NCI-H1105 treated with DMSO at 0.1 percent for 48 hours (cell line): ENCODE measurements at regions not wholly inside any gene's neighbourhood (a gene's known extent, or its start where the extent isn't known, plus 50 kb on each side); places are given as distances from the start of the nearest gene placed in this dataset.
"Not testable (repeated sequence)": the region's sequence is repeated elsewhere in the genome, so short reads cannot be mapped to it uniquely, and the experiment has no call there.

ENCODE experiments used
- DNase-seq: peaks from one replicate; lab custom pipeline; 2025; lab: John Stamatoyannopoulos, UW

DNA sequence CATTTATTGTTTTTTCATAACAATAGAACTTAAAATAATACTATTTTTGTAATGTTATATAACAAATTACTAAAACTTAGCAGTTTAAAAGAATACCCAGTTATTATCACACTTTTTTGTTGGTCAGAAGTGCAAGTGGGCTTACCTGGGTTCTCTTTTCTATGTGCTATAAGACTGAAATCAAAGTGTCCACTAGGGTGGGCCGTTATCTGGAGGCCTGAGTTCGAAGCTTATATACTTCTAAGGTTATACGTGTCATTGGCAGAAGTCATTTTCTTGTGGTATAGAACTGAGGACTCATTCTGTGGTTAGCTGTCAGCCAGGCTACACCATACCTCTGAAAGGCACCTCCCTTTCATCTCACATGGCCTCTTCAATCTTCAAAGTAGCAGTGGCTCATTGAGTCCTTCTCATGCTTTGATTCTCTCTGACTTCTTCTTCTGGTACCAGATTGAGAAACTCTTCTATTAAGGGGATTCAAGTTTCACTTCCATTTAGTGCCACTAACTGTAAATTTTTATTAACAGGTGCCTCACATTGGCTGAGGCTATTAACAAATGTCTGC is 414.3 kb downstream of the AMY1C start:
- no peak for DNase-seq

DNA sequence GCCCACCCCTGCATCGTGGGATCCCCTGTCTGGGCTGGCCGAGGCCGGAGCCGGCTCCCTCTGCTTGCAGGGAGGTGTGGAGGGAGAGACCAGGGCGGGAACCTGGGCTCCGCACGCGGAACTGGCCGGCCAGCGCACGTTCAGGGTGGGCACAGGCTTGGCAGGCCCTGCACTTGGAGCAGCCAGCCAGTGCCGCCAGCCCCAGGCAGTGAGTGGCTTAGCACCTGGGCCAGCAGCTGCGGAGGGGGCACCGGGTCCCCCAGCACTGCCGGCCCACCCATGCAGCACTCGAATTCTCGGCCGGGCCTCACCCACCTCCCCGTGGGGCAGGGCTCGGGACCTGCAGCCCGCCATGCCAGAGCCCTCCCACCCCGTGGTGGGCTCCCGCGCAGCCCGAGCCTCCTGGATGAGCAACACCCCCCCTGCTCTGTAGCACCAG is 422.6 kb downstream of the AMY1C start:
- no peak for DNase-seq

DNA sequence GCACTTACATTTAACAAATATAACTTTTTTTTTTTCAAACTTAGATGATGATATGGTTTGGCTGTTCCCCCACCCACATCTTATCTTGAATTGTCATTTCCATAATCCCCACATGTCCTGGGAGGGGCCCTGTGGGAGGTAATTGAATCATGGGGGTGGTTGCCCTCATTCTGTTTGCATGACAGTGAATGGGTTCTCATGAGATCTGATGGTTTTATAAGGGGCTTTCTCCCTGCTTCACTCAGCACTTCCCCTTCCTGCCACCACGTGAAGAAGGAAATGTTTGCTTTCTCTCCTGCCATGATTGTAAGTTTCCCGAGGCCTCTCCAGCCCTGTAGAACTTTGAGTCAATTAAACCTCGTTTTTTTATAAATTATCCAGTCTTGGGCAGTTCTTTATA is 432.6 kb downstream of the AMY1C start:
- no peak for DNase-seq

DNA sequence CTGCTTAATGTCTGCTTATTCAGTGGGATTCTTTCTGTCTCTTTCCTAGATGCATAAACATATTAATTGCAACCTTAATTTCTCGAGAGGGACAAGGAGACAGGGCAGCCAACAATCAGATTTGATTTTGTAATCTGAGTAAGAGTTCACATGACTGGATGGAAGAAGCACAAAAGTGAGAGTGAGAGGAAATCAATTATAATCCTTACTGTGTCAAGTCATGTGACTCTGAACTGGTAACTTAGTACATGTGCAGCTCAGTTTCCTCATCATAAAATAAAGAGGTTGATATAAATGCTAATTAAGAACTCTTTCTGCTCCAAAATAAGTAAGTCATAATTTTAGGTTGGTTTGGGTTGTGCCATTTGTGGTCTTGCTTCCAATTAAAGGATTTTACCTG is 439.5 kb downstream of the AMY1C start:
- no peak for DNase-seq

DNA sequence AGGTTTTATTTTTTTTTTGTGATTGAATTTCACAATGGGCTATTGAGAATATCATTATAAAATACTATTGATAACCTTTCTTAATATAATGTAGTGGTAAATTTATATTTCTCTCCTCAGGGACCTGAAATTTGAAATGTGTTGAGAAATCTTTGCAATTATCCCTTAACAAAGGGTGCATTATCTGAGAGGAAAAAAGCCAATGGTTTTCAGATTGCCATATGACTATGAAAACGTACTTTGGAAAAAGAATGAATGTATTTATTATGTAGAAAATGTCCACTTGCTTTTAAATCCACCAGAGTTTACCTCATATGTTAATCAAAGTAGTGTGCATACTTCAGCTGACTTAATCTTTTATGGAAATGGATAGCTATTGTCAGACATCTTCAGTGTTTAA is 441.1 kb downstream of the AMY1C start:
- no peak for DNase-seq

DNA sequence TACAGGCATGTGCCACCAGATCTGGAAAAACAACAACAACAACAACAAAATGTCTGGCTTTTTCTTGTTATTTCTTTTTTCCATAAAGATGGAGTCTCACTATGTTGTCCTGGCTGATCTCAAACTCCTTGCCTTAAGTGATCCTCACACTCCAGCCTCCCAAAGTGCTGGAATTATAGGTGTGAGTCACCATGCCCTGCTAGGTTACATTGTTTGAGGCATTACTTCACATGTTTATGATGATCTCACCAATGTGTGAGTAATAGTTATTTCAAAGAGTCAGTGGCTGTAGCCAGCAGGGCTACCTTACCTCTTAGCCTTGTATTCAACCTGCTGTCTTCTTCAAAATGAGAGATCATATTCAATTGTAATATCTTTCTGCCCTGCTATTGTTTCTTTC is 445.7 kb downstream of the AMY1C start:
- DNase-seq = no peak

DNA sequence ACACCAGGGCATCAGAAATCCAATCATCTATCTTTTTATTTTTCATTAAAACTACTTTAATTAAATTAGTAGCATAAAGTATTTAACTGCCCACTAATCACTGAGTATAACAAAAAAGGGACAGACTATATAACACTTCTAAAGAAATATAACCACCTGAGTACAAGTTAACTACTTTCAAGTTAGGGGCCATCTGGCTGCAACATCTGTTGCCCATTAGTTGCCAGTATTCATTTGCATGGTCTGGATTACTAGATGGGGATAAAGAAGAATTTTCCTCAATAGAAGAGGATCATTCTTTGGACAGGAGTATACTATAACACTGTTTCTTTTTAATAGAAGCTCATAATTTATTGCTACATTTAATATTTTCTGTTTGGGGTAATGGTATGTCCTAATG is 446.4 kb downstream of the AMY1C start:
- no peak for DNase-seq

DNA sequence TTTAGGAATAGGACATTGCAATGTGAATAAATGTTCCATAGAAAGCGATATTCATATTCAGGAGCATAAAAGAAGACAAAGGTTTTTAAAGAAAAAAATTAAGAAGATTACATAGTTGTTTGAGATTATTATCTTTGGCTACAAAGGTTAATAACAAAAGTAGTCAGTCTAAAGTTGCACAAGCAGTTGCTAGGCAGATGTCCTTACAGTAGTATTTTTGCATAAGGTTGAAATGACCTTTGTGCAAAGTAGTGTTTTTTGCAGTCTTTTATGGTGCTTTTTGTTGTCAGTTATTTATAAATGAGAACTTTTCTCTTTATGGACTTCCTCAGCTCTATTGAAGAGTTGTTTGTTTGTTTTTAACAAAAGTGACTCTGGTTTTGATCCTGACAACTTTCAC is 447.8 kb downstream of the AMY1C start:
- no peak for DNase-seq

DNA sequence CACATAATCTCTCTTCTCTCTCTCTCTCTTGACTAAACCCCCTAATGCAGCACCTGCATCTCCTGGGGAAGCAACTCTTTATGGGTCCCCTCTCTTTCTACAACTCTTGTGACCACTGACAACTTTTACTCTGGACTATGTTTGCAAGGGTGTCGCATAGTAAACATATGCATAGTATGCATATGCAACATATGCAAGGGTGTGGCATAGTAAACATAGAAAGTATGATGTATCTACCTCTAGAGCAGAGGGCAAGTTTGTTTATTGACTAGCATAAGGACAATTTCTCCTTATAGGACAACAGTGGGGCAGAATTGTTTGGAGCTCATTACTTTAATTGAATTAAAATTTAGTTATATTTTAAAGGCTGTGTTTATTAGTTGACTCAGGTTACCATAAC is 462.5 kb downstream of the AMY1C start:
- DNase-seq = no peak

DNA sequence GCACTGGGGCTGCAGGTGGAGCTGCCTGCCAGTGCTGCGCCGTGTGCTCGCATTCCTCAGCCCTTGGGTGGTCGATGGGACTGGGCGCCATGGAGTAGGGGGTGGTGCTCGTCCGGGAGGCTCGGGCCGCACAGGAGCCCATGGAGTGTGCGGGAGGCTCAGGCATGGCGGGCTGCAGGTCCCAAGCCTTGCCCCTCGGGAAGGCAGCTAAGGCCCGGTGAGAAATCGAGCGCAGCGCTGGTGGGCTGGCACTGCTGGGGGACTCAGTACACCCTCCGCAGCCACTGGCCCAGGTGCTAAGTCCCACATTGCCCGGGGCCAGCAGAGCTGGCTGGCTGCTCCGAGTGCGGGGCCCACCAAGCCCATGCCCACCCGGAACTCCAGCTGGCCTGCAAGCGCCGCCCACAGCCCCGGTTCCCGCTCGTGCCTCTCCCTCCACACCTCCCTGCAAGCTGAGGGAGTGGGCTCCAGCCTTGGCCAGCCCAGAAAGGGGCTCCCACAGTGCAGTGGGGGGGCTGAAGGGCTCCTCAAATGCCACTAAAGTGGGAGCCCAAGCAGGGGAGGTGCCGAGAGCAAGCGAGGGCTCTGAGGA is 467.8 kb downstream of the AMY1C start:
- DNase-seq = not testable (repeated sequence)

DNA sequence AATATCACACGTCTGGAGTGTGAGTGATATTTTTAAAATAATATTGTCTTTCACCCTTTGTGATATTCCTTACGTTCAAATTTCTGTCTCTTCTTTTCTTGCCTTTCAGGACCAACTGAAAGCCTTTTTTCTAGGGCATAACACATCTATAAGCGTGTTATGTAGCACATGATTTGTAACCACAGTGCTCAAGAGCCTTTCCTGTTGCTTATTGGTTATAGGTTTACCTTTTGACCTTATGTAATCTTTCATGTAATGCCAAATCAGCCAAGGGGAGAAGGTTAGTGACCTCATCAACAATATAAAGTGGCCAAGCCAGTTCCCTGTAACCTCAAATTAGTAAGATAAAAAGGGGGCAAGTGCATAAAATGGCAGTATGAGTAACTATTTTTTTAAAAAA is 480.2 kb downstream of the AMY1C start:
- DNase-seq = no peak

DNA sequence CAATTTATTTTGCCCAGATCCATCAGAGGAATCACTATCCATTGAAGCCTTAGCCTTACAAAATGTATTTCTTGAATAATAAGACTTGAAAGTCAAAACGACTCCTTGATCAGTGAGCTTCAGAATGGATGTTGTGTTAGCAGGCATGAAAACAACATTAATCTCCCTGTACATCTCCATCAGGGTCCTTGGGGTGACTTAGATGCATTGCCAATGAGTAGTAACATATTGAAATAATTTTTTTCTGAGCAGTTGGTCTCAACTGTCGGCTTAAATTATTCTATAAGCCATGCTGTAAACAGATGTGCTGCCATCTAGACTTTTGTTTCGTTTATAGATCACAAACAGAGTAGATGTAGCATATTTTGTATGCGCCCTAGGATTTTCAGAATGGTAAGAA is 482.0 kb downstream of the AMY1C start:
- no peak for DNase-seq

DNA sequence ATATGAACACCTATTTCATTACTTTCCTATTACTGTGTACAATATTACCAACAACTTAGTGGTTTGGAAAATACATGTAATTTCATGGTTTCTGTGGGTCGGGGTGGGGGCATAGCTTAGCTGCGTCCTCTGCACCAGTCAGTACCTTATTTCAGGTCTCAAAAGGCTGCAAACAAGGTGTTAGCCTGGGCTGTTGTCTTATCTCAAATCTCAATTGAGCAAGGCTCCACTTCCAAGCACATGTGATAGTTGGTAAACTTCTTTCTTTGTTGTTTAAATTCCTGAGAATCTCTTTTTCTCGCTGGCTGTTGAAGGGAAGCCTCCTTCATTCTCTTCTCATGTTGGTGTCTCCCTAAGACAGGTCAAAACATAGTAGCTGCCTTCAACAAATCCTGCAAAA is 485.4 kb downstream of the AMY1C start:
- no peak for DNase-seq

DNA sequence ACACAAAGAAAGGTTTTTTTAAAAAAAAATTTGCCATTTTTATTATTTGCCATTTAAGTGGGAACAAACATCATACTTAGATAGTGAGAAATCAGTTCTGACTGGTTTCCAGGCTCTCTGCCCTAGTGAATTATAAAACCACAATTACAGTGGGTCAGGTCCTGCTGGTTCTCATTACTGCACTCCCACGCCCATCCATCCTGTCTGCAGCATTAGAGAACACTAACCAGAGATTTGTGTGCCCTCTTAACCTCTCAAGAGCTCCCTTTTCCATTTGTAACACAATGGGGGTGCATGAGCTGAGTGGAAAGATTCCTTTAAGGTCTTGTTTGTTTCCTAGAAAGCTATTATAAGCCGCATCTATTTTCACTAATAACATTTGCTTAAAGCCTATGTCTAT is 489.3 kb downstream of the AMY1C start:
- DNase-seq = no peak

DNA sequence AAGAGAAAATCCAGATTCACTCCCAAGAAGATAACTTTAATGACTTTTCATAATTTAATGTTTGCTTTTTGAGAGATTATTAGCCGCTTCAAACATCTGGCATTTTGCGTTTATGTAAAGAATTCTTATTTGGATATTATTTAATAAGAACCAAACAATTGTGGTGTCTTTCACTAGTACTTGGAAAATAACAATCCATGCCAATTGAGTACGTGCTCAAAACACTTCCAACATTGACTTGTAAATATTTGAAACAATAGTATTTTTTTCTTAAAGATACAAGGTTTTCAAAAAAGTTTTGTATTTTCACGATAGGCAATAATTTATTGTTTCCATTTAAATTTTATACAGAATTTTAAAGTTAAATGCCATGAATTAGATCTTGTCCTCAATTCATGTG is 498.7 kb downstream of the AMY1C start:
- DNase-seq = no peak

DNA sequence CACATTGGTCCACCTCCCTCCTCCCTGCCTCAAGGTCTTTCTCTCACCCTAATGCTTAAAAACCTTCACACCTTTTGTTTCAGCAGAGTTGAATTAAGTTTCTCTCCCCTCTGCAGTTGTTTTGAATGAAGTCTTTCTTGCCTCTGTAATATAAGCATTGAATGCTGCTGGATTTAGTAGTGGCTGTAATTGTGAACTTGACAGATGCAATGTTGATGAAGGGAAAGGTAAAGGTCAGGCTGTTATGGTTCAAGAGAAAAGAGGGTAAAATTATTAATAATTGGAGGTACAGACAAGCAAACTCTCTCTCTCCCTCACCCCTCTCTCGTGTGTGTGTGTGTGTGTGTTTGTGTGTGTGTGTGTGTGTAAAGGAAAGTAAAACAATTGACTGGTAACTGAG is 509.8 kb downstream of the AMY1C start:
- no peak for DNase-seq

DNA sequence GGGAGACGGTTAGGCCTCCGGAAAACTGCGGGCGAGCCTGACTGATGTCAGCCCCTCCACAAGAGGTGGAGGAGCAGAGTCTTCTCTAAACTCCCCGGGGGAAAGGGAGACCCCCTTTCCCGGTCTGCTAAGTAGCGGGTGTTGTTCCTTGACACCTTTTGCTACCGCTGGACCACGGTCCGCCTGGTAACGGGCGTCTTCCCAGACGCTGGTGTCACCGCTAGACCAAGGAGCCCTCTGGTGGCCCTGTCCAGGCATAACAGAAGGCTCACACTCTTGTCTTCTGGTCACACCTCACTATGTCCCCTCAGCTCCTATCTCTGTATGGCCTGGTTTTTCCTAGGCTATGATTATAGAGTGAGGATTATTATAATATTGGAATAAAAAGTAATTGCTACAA is 513.4 kb downstream of the AMY1C start:
- not testable (repeated sequence) for DNase-seq

DNA sequence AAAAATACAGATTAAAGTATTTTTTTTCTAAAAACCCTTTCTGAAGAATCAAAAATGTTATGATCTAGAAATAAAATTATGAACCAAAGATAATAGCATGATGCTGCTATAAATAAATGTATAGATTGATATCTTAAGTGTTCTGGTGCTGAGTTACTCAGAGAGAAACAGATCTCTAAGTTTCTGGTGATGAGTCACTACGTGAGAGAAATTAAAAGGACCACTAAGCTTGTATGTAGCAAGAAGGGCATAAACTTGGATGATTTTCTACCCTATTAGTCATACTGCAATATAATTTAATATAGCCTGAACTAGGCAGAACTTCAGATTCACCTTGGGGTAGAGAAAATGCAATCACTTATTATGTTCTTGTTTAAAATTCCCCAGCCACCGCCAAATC is 514.8 kb downstream of the AMY1C start:
- DNase-seq = no peak

DNA sequence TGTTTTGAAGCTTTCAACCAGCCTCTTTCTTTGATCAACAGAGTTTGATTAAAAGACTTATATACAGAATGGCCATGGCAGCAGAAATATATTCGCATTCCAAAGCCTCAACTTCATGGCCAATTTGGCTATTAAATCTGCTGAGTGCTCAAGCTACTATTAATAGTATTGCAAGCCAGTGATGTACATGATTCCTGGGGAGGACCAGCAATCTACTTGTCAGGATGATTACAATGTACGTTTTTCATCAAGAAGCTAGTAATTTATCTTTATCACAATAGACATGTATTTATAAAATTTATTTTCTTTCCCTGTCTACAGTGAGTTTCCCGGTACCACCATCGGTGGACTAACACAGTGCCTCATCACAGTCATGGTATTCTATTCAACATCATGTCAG is 515.5 kb downstream of the AMY1C start:
- no peak for DNase-seq

DNA sequence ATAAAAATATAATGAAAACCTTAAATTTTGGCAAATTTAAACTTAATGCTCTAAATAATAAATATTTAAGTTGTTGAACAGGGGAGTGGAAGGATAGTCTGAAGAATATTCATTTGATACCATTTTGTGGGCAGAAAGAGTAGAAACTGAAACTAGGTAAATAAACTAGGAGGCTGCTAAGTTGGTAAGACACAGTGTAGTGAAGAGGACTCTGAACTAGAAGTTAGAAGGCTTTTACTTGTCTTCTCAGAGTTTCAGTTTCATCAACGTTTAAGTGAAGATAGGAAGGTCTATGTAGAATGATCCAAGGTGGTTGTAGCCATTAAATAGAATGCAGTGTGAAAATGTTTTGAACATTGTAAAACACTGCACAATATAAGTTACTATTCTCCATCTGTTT is 516.9 kb downstream of the AMY1C start:
- no peak for DNase-seq

DNA sequence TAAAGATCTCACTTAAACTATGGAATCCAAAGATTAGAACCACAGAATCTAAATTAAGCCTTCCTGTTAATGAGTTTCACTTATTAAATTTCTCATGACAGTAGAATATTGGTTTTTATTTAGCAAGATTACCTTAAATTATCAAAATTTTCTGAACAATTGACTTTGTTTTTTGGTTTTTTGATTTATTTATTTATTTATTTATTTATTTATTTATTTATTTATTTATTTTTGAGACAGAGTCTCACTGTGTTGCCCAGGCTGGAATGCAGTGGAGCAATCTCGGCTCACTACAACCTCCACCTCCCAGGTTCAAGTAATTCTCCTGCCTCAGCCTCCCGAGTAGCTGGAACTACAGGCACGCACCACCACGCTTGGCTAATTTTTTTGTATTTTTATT is 538.6 kb downstream of the AMY1C start:
- DNase-seq = not testable (repeated sequence)

DNA sequence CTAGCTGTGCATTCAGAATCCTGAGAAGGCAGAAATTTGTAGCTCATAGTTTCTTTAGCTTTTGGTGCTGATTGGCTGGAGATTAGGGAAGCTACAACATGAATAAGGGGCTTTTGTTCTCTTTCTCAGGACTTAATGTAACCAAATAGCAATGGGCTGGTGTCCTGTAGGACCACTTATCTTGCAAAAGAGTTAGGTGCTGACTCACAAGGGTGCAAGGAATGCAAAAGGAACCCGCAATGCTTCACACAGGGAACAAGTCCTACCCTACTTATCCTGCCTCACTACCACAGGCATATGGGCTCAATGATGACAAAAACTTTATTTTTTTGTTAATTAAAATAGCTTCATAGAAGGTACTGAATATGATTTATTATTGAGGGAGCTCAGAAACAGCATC is 541.5 kb downstream of the AMY1C start:
- no peak for DNase-seq

DNA sequence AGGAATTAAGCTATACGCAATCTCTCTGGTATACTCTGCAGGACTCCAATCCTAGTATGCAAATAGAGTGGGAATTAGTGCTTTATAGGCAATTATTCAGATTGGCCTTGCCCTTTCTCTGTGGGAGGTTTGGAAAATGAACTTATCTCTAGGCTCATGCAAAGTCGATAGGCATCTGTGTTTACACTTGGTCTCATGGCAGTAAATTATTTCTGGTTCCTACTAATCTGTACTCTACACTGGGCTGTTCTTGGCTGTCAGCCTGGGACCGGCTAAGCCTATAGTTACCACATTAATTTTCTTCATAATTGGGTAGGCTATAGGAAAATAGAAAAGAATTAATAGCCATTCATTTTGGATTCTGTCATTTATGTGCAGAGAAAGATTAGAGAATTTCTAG is 544.6 kb downstream of the AMY1C start:
- peak; percentile 94 for DNase-seq

DNA sequence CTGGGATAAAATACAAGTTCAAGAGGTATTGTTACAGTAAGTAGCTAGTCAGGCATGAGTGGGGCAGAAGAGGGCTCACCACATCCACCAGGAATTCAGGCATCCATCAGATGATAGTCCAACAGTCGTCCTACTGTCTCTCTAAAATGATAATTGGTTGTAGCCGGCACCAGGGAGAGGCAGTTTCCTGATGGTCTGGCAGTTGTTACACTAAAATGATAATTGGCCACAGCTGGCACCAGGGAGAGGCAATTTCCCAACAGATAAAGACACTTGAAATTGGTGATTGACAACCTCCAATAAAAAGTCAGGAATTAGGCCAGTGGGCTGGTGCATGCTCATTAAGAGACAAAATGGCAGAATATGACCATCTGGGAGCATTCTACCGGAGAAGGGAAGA is 545.8 kb downstream of the AMY1C start:
- DNase-seq = peak; percentile 89

DNA sequence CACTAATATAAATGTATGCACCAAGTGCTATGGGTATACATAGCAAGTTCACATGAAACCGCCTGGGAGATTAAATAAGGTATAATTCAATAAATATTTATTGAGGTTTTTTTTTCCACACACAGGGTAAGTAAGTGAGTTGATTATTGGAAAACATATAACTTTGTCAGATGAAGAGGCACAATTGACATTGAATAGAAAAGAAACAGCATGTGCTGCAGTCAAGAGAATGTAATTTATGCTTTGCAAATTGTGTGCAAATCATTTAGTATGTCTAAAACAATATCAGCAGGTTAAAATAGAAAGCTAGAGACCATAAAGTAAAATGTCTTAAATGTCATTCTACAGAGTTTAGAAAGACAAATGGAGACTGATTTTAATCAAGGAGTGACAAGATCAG is 560.0 kb downstream of the AMY1C start:
- no peak for DNase-seq
